HL-60 (cell line): ENCODE measurements at regions not wholly inside any gene's neighbourhood (a gene's known extent, or its start where the extent isn't known, plus 50 kb on each side); places are given as distances from the start of the nearest gene placed in this dataset.

Experiments
- CTCF ChIP-seq: IDR thresholded peaks from one replicate; pipeline ENCODE4 v1.5.1; 2011; ENCODE audit warnings: low read length, control low read depth, inconsistent platforms; ENCODE audit not compliant: insufficient read depth
- GABPA ChIP-seq: IDR thresholded peaks from 2 replicates; pipeline ENCODE4 v1.6.1; 2012; ENCODE audit warnings: low read depth
- REST ChIP-seq: IDR thresholded peaks from 2 replicates; pipeline ENCODE4 v1.6.1; 2012; ENCODE audit warnings: low read depth; ENCODE audit not compliant: insufficient replicate concordance

- TF ChIP-seq CTCF: no peak
- TF ChIP-seq GABPA: no peak
- TF ChIP-seq REST: no peak
Measured at GRCh38 chr1:102691592-102692090, 416.7 kb downstream of the COL11A1 start.
